ENCODE measurements at regions not wholly inside any gene's neighbourhood (a gene's known extent, or its start where the extent isn't known, plus 50 kb on each side); places are given as distances from the start of the nearest gene placed in this dataset.

DNA sequence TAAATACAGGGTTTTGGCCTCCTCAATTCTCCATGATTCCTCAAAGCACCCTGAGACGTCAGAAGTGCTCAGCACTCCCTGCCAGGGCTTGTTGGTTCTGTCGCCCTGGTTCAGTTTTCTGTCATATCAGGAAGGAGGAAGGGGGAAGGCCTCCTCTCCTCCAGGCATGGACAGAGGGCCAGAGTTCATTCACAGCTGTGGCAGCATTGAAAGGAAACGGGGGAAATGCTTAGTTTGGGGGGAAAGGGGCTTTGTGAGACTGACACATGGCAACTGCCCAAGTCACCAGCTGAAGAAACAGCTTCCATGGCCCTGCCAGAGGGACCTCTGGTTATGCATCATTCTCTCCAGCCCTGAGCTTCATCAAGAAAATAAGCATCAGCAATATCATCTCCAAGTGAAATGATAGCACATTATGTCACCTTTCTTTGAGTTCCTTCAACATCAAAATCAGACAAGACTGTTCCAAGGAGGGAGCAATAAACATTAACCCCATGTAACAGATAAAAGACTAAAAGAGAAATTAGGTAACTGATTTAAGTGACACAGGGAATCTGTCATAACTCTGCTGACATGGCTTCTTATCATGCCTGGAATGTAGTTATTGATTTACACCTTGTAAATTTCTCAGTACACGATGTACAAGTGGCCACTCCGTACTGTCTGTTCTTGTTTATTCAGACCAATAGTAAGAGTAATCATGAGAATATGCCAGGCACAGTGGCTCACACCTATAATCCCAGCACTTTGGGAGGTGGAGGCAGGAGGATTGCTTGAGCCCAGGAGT, 103.2 kb upstream of the SLC25A33 start:
- Histone ChIP-seq H3K9me3 (replicated peaks; ENCODE audit: control insufficient read depth, insufficient read depth, low read length) (no peaks in the 10 kb centered on the region), H3K27me3 (replicated peaks in 1 of 2; ENCODE audit: control insufficient read depth in 2 of 2, insufficient read depth in 2 of 2, low read length in 1 of 2) (0 out of 4 replicates have a peak, but pooled peaks cover 0 to under 1% of the 10 kb centered on the region in 2 experiments), H3K4me2 (ENCODE audit: control insufficient read depth, insufficient read depth) (no peak overlapping the region), H3K79me2 (ENCODE audit: control insufficient read depth, insufficient read depth, low read length) (no peaks in the 10 kb centered on the region), H4K20me1 (ENCODE audit: control insufficient read depth, insufficient read depth) (no peaks in the 10 kb centered on the region), H2AFZ (ENCODE audit: control insufficient read depth, low read depth, low read length) (no peak overlapping the region), H3K27ac (ENCODE audit: control insufficient read depth, insufficient read depth) (no peak overlapping the region), H3K36me3 (ENCODE audit: control insufficient read depth in 2 of 2, insufficient read depth in 2 of 2, low read length in 1 of 2) (no peaks in the 10 kb centered on the region), H3K4me3 (no peak overlapping the region), H3K4me1 (ENCODE audit: control insufficient read depth, insufficient read depth, low read length) (no peaks in the 10 kb centered on the region), H3K9ac (ENCODE audit: control insufficient read depth, insufficient read depth, low read length) (no peak overlapping the region)
- WGBS (ENCODE audit: insufficient coverage, insufficient replicate concordance, low lambda C conversion rate, missing lambda C conversion rate), result 11% methylated on average over 5 of the region's 5 CpGs
- CTCF ChIA-PET, result no interaction called here
- intact Hi-C loops (cut with micrococcal nuclease; ENCODE audit: unreplicated experiment) (no loop called here), in situ Hi-C loops (cut with MboI) (no loop called here)
- no peak for DNase-seq (ENCODE audit: low read depth, low spot score)
- no TSS peak for BruUV-seq (replicated peaks)
- no peak for ATAC-seq
- RAD21 ChIA-PET (ENCODE audit: unreplicated experiment), result no interaction called here
- no peak for FAIRE-seq
- no peak for TF ChIP-seq BRCA1 (IDR thresholded peaks at IDR 0.05; ENCODE audit: low read depth, low read length)
- no peak for TF ChIP-seq NBN (IDR thresholded peaks at IDR 0.05)
- SMC1A ChIA-PET (ENCODE audit: uncharacterized antibody, unreplicated experiment), result no interaction called here
- POLR2A ChIA-PET, result no interaction called here

DNA sequence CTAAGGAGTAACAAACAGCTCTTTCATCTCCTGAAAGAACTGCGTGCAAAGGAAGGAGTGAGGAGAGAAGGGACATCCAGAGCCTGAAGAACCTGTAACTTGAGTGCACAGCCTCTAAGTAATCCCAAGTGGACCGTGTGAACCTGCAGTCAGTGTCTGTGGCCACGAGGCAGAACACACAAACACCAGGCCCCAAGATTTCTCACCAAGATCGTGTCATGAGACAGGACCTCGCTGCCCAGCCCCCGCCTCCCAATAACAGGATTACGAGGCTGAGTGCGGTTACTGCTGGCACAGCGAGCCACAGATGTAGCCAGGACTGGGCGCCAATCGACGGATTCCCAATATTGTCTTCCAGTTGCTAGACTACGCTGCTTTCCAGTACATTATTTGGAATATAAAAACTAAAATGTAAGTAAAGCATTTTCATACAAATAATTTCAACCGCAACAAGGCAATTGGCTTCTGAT, 101.3 kb upstream of the SLC25A33 start:
- ChIA-PET CTCF (interaction anchor here (0.6 to 1.2 kb wide), 2 partner anchors 16 to 171 kb away, joined by 3 read pairs; no protein-coding TSS in a partner anchor), RAD21 (ENCODE audit: unreplicated experiment) (no interaction called here), SMC1A (ENCODE audit: uncharacterized antibody, unreplicated experiment) (interaction anchor here (1.4 kb wide), 1 partner anchor 12 kb away, joined by 5 read pairs; no protein-coding TSS in a partner anchor), POLR2A (no interaction called here)
- ATAC-seq (no peak), DNase-seq (ENCODE audit: low read depth, low spot score) (no peak), FAIRE-seq (no peak)
- no peaks in the 10 kb centered on the region for H3K36me3 ChIP-seq (ENCODE audit: control insufficient read depth in 2 of 2, insufficient read depth in 2 of 2, low read length in 1 of 2)
- H3K4me3 ChIP-seq, result no peak overlapping the region
- H3K9ac ChIP-seq (ENCODE audit: control insufficient read depth, insufficient read depth, low read length), result no peak overlapping the region
- in situ Hi-C loops (cut with MboI) (no loop called here), intact Hi-C loops (cut with micrococcal nuclease; ENCODE audit: unreplicated experiment) (no loop called here)
- H3K27me3 ChIP-seq (replicated peaks in 1 of 2; ENCODE audit: control insufficient read depth in 2 of 2, insufficient read depth in 2 of 2, low read length in 1 of 2), result 0 out of 4 replicates have a peak, but pooled peaks cover 0 to 2% of the 10 kb centered on the region in 2 experiments
- no peaks in the 10 kb centered on the region for H4K20me1 ChIP-seq (ENCODE audit: control insufficient read depth, insufficient read depth)
- no TSS peak for BruUV-seq (replicated peaks)
- H3K9me3 ChIP-seq (replicated peaks; ENCODE audit: control insufficient read depth, insufficient read depth, low read length), result no peaks in the 10 kb centered on the region
- no peak overlapping the region for H3K27ac ChIP-seq (ENCODE audit: control insufficient read depth, insufficient read depth)
- 59% methylated on average over 14 of the region's 14 CpGs for WGBS (ENCODE audit: insufficient coverage, insufficient replicate concordance, low lambda C conversion rate, missing lambda C conversion rate)
- H2AFZ ChIP-seq (ENCODE audit: control insufficient read depth, low read depth, low read length), result no peak overlapping the region
- no peak overlapping the region for H3K4me2 ChIP-seq (ENCODE audit: control insufficient read depth, insufficient read depth)
- no peaks in the 10 kb centered on the region for H3K79me2 ChIP-seq (ENCODE audit: control insufficient read depth, insufficient read depth, low read length)
- no peaks in the 10 kb centered on the region for H3K4me1 ChIP-seq (ENCODE audit: control insufficient read depth, insufficient read depth, low read length)
- TF ChIP-seq ZZZ3 (IDR thresholded peaks at IDR 0.05; ENCODE audit: control insufficient read depth, insufficient read length, low read depth) (no peak), SREBF1 (IDR thresholded peaks at IDR 0.05; ENCODE audit: low read length) (no peak), CHD2 (IDR thresholded peaks at IDR 0.05; ENCODE audit: borderline replicate concordance, low read depth, low read length) (no peak), SMC3 (IDR thresholded peaks at IDR 0.05; ENCODE audit: borderline replicate concordance, low read length) (no peak), SRF (IDR thresholded peaks at IDR 0.05; ENCODE audit: low read depth in 2 of 2, low read length in 2 of 2) (no peak), PAX5 (IDR thresholded peaks at IDR 0.05; ENCODE audit: borderline replicate concordance, low read depth, low read length) (no peak), CEBPB (IDR thresholded peaks at IDR 0.05; ENCODE audit: borderline replicate concordance in 1 of 2, low read depth in 2 of 2, low read length in 2 of 2) (no peak), BHLHE40 (IDR thresholded peaks at IDR 0.05; ENCODE audit: borderline replicate concordance in 1 of 2, low read depth in 2 of 2, low read length in 1 of 2) (no peak)
- TF ChIP-seq, protein P1, sequence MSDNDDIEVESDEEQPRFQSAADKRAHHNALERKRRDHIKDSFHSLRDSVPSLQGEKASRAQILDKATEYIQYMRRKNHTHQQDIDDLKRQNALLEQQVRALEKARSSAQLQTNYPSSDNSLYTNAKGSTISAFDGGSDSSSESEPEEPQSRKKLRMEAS (IDR thresholded peaks at IDR 0.05; ENCODE audit: low read depth, low read length), result no peak
- TF ChIP-seq, protein P2, sequence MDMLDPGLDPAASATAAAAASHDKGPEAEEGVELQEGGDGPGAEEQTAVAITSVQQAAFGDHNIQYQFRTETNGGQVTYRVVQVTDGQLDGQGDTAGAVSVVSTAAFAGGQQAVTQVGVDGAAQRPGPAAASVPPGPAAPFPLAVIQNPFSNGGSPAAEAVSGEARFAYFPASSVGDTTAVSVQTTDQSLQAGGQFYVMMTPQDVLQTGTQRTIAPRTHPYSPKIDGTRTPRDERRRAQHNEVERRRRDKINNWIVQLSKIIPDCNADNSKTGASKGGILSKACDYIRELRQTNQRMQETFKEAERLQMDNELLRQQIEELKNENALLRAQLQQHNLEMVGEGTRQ (IDR thresholded peaks at IDR 0.05; ENCODE audit: borderline replicate concordance, low read depth, low read length), result no peak
